ENCODE measurements at regions not wholly inside any gene's neighbourhood (a gene's known extent, or its start where the extent isn't known, plus 50 kb on each side); places are given as distances from the start of the nearest gene placed in this dataset.

DNA sequence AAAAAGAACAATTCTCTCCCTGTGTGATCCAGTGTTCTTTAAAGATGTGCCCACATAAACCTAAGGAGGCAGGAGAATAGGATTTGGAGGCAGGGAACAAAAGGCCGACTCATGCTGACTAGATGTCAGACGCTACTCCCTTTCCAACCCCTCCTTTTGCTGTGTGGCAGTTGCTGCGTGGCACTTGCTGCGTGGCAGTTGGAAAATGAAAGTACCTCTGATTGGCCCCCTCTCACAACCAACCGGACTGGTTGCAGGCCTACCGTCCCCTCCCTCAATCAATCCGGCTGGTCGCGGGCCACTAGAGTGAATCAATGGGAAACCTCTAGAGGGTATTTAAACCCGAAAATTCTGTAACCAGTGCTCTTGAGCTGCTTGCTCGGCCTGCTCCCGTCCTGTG, 551.0 kb downstream of the KIF4B start:
- TF ChIP-seq, protein P1, sequence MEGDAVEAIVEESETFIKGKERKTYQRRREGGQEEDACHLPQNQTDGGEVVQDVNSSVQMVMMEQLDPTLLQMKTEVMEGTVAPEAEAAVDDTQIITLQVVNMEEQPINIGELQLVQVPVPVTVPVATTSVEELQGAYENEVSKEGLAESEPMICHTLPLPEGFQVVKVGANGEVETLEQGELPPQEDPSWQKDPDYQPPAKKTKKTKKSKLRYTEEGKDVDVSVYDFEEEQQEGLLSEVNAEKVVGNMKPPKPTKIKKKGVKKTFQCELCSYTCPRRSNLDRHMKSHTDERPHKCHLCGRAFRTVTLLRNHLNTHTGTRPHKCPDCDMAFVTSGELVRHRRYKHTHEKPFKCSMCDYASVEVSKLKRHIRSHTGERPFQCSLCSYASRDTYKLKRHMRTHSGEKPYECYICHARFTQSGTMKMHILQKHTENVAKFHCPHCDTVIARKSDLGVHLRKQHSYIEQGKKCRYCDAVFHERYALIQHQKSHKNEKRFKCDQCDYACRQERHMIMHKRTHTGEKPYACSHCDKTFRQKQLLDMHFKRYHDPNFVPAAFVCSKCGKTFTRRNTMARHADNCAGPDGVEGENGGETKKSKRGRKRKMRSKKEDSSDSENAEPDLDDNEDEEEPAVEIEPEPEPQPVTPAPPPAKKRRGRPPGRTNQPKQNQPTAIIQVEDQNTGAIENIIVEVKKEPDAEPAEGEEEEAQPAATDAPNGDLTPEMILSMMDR (IDR thresholded peaks at IDR 0.05; ENCODE audit: insufficient read depth, low read depth, low read length), result no peak
- no peak for TF ChIP-seq EZH2 (IDR thresholded peaks at IDR 0.05; ENCODE audit: insufficient read depth, low read length)

Measured in astrocyte (in vitro differentiated cells and primary cell).